ENCODE measurements at regions not wholly inside any gene's neighbourhood (a gene's known extent, or its start where the extent isn't known, plus 50 kb on each side); places are given as distances from the start of the nearest gene placed in this dataset.

DNA sequence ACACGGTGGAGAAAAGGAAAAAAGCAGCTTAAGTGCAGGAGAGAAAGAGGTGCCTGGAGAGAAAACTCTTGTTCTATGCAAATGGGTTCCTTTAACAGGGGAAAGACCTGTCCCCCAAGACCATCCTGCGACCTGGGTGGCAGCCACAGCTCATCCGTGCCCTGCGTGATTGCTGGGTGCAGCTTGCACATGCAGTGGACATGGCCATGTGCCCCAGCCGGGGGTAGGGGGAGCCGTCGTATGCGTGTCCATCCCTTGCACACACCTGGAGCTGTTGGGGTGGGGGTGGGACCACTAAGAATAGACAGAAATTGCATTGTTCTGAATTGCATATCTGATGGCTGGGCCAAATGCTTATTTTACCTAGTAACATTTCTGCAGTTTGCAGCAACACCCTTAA, 171.9 kb downstream of the GUCY2F start:
- no peaks in the 10 kb centered on the region for H3K4me1 ChIP-seq (ENCODE audit: control insufficient read depth, insufficient read depth, low read length)
- no peak overlapping the region for H3K4me3 ChIP-seq (ENCODE audit: low read depth, low read length)
- H3K36me3 ChIP-seq (ENCODE audit: control insufficient read depth in 2 of 2, insufficient read depth in 1 of 2, low read length in 2 of 2), result no peaks in the 10 kb centered on the region
- TF ChIP-seq ZNF266 (tag by site-specific recombination; IDR thresholded peaks at IDR 0.05; ENCODE audit: low read depth) (no peak), MEIS1 (CRISPR knock-in tag; IDR thresholded peaks at IDR 0.05; ENCODE audit: borderline replicate concordance) (no peak), ZNF549 (tag by site-specific recombination; IDR thresholded peaks at IDR 0.05) (no peak), ZSCAN16 (tag by site-specific recombination; IDR thresholded peaks at IDR 0.05) (no peak), ZNF280C (tag by site-specific recombination; IDR thresholded peaks at IDR 0.05) (no peak)
- no peak overlapping the region for H3K27ac ChIP-seq (ENCODE audit: extremely low read depth, low read depth, low read length)
- ChIA-PET CTCF (no interaction called here), POLR2A (no interaction called here)
- H3K9me3 ChIP-seq (ENCODE audit: control insufficient read depth, insufficient read depth, low read depth, low read length), result no peaks in the 10 kb centered on the region

- no peaks in the 10 kb centered on the region for H3K36me3 ChIP-seq (ENCODE audit: control insufficient read depth in 2 of 2, insufficient read depth in 1 of 2, low read length in 2 of 2)
- no peaks in the 10 kb centered on the region for H3K4me1 ChIP-seq (ENCODE audit: control insufficient read depth, insufficient read depth, low read length)
- no peak overlapping the region for H3K4me3 ChIP-seq (ENCODE audit: low read depth, low read length)
- ChIA-PET CTCF (no interaction called here), POLR2A (no interaction called here)
- H3K27ac ChIP-seq (ENCODE audit: extremely low read depth, low read depth, low read length), result no peak overlapping the region
- no peaks in the 10 kb centered on the region for H3K9me3 ChIP-seq (ENCODE audit: control insufficient read depth, insufficient read depth, low read depth, low read length)
- no peak for TF ChIP-seq ZBTB49 (tag by site-specific recombination; IDR thresholded peaks at IDR 0.05; ENCODE audit: low read depth)
- TF ChIP-seq GLIS1 (tag by site-specific recombination; IDR thresholded peaks at IDR 0.05), result no peak
- TF ChIP-seq ZNF416 (tag by site-specific recombination; IDR thresholded peaks at IDR 0.05), result no peak
- no peak for TF ChIP-seq KLF10 (tag by site-specific recombination; IDR thresholded peaks at IDR 0.05)
- TF ChIP-seq, protein P1, sequence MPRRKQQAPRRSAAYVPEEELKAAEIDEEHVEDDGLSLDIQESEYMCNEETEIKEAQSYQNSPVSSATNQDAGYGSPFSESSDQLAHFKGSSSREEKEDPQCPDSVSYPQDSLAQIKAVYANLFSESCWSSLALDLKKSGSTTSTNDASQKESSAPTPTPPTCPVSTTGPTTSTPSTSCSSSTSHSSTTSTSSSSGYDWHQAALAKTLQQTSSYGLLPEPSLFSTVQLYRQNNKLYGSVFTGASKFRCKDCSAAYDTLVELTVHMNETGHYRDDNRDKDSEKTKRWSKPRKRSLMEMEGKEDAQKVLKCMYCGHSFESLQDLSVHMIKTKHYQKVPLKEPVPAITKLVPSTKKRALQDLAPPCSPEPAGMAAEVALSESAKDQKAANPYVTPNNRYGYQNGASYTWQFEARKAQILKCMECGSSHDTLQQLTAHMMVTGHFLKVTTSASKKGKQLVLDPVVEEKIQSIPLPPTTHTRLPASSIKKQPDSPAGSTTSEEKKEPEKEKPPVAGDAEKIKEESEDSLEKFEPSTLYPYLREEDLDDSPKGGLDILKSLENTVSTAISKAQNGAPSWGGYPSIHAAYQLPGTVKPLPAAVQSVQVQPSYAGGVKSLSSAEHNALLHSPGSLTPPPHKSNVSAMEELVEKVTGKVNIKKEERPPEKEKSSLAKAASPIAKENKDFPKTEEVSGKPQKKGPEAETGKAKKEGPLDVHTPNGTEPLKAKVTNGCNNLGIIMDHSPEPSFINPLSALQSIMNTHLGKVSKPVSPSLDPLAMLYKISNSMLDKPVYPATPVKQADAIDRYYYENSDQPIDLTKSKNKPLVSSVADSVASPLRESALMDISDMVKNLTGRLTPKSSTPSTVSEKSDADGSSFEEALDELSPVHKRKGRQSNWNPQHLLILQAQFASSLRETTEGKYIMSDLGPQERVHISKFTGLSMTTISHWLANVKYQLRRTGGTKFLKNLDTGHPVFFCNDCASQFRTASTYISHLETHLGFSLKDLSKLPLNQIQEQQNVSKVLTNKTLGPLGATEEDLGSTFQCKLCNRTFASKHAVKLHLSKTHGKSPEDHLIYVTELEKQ (tag by site-specific recombination; IDR thresholded peaks at IDR 0.05; ENCODE audit: borderline replicate concordance), result no peak
- TF ChIP-seq, protein P2, sequence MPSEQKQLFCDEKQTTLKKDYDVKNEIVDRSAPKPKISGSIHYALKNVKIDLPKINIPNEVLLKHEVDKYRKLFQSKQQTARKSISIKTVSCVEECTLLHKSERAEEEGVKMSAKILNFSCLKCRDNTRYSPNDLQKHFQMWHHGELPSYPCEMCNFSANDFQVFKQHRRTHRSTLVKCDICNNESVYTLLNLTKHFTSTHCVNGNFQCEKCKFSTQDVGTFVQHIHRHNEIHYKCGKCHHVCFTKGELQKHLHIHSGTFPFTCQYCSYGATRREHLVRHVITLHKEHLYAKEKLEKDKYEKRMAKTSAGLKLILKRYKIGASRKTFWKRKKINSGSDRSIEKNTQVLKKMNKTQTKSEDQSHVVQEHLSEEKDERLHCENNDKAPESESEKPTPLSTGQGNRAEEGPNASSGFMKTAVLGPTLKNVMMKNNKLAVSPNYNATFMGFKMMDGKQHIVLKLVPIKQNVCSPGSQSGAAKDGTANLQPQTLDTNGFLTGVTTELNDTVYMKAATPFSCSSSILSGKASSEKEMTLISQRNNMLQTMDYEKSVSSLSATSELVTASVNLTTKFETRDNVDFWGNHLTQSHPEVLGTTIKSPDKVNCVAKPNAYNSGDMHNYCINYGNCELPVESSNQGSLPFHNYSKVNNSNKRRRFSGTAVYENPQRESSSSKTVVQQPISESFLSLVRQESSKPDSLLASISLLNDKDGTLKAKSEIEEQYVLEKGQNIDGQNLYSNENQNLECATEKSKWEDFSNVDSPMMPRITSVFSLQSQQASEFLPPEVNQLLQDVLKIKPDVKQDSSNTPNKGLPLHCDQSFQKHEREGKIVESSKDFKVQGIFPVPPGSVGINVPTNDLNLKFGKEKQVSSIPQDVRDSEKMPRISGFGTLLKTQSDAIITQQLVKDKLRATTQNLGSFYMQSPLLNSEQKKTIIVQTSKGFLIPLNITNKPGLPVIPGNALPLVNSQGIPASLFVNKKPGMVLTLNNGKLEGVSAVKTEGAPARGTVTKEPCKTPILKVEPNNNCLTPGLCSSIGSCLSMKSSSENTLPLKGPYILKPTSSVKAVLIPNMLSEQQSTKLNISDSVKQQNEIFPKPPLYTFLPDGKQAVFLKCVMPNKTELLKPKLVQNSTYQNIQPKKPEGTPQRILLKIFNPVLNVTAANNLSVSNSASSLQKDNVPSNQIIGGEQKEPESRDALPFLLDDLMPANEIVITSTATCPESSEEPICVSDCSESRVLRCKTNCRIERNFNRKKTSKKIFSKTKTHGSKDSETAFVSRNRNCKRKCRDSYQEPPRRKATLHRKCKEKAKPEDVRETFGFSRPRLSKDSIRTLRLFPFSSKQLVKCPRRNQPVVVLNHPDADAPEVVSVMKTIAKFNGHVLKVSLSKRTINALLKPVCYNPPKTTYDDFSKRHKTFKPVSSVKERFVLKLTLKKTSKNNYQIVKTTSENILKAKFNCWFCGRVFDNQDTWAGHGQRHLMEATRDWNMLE (tag by site-specific recombination; conservative IDR thresholded peaks at IDR 0.05; ENCODE audit: low read depth), result no peak
- TF ChIP-seq ZNF175 (tag by site-specific recombination; IDR thresholded peaks at IDR 0.05), result no peak
- TF ChIP-seq ZNF239 (tag by site-specific recombination; IDR thresholded peaks at IDR 0.05), result no peak
- TF ChIP-seq, protein P3, sequence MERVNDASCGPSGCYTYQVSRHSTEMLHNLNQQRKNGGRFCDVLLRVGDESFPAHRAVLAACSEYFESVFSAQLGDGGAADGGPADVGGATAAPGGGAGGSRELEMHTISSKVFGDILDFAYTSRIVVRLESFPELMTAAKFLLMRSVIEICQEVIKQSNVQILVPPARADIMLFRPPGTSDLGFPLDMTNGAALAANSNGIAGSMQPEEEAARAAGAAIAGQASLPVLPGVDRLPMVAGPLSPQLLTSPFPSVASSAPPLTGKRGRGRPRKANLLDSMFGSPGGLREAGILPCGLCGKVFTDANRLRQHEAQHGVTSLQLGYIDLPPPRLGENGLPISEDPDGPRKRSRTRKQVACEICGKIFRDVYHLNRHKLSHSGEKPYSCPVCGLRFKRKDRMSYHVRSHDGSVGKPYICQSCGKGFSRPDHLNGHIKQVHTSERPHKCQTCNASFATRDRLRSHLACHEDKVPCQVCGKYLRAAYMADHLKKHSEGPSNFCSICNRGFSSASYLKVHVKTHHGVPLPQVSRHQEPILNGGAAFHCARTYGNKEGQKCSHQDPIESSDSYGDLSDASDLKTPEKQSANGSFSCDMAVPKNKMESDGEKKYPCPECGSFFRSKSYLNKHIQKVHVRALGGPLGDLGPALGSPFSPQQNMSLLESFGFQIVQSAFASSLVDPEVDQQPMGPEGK (tag by site-specific recombination; IDR thresholded peaks at IDR 0.05), result no peak
- no peak for TF ChIP-seq ZNF169 (tag by site-specific recombination; IDR thresholded peaks at IDR 0.05)
- TF ChIP-seq HOXC10 (CRISPR knock-in tag; IDR thresholded peaks at IDR 0.05), result no peak
- TF ChIP-seq ZNF624 (tag by site-specific recombination; IDR thresholded peaks at IDR 0.05), result no peak
- no peak for TF ChIP-seq ZSCAN30 (tag by site-specific recombination; IDR thresholded peaks at IDR 0.05)
Measured at GRCh38 chrX:109301177-109301576, 180.7 kb downstream of the GUCY2F start.

Data from HEK293 (cell line).